H1 (cell line): ENCODE measurements at regions not wholly inside any gene's neighbourhood (a gene's known extent, or its start where the extent isn't known, plus 50 kb on each side); places are given as distances from the start of the nearest gene placed in this dataset.

Experiments used
- CTCF ChIA-PET: fragments of 300-600 bp; sonication (Branson Sonifier 250); formaldehyde crosslinking; loops from one replicate; lab custom pipeline; 2021; ENCODE audit not compliant: partially characterized antibody; lab: Charles Lee
- POLR2A ChIA-PET: fragments of 300-600 bp; sonication (Branson Sonifier 250); formaldehyde crosslinking; loops from one replicate; lab custom pipeline; 2021; ENCODE audit warnings: inconsistent platforms; ENCODE audit not compliant: partially characterized antibody; lab: Charles Lee
- DNase-seq, 2 experiments: peaks; one replicate each; pipeline versions ENCODE4 v3.0.0 to v3.0.0-alpha.2; 2010 to 2022; ENCODE audit warnings: low spot score in 2 of 2, low read depth in 1 of 2, mixed read lengths in 1 of 2
- FAIRE-seq: peaks from 2 replicates; lab custom pipeline; 2011; peaks lifted over from hg19 to GRCh38; lab: Jason Lieb, UNC
- H2AFZ ChIP-seq: 2 replicates; pipeline ENCODE4 v1.8.1; 2012; ENCODE audit warnings: low read length, inconsistent platforms
- H2AK5ac ChIP-seq: 2 replicates; pipeline ENCODE4 v1.6.1; 2013; ENCODE audit warnings: low read depth, low read length
- H2BK120ac ChIP-seq: replicated peaks from 2 replicates; pipeline ENCODE3; 2013; ENCODE audit warnings: low read depth, low read length, inconsistent platforms
- H2BK12ac ChIP-seq: 2 replicates; pipeline ENCODE4 v1.6.1; 2013; ENCODE audit warnings: low read depth, low read length
- H2BK15ac ChIP-seq: 2 replicates; pipeline ENCODE4 v1.6.1; 2013; ENCODE audit warnings: low read length
- H2BK20ac ChIP-seq: 2 replicates; pipeline ENCODE4 v1.6.1; 2013; ENCODE audit warnings: low read length
- H2BK5ac ChIP-seq: 2 replicates; pipeline ENCODE4 v1.6.1; 2013; ENCODE audit warnings: low read depth, low read length
- H3K14ac ChIP-seq: 2 replicates; pipeline ENCODE4 v1.6.1; 2013; ENCODE audit warnings: inconsistent platforms; ENCODE audit not compliant: insufficient read length
- H3K18ac ChIP-seq: 2 replicates; pipeline ENCODE4 v1.6.1; 2013; ENCODE audit warnings: low read length; ENCODE audit errors: extremely low read depth
- H3K23ac ChIP-seq: 2 replicates; pipeline ENCODE4 v1.6.1; 2013; ENCODE audit warnings: inconsistent platforms; ENCODE audit not compliant: insufficient read length
- H3K23me2 ChIP-seq: 2 replicates; pipeline ENCODE4 v1.6.1; 2013; ENCODE audit warnings: low read depth, low read length
- H3K27ac ChIP-seq: 2 replicates; pipeline ENCODE4 v1.6.1; 2011; ENCODE audit warnings: low read depth, low read length, inconsistent platforms
- H3K27me3 ChIP-seq, 4 experiments: replicated peaks in 1 of 4; 1 replicate in 1 of 4; 2 replicates in 3 of 4; pipeline versions ENCODE4 v1.6.1 to v1.8.1; 2011 to 2013; ENCODE audit warnings: low read length in 3 of 4, mild to moderate bottlenecking in 3 of 4, inconsistent platforms in 2 of 4, mixed read lengths in 2 of 4, moderate library complexity in 1 of 4; ENCODE audit not compliant: control insufficient read depth in 3 of 4, insufficient read depth in 3 of 4; ENCODE audit errors: extremely low read depth in 1 of 4
- H3K36me3 ChIP-seq, 4 experiments: 2 replicates each; pipeline versions ENCODE4 v1.6.1 to v1.8.1; 2011 to 2013; ENCODE audit warnings: mild to moderate bottlenecking in 4 of 4, low read length in 3 of 4, moderate library complexity in 2 of 4, control low read depth in 1 of 4, inconsistent platforms in 1 of 4; ENCODE audit not compliant: insufficient read depth in 4 of 4, control insufficient read depth in 2 of 4
- H3K4ac ChIP-seq: replicated peaks from 2 replicates; pipeline ENCODE3; 2013; ENCODE audit warnings: low read length, low read depth, mixed read lengths, inconsistent platforms; ENCODE audit not compliant: insufficient read length
- H3K4me1 ChIP-seq, 4 experiments: replicated peaks in 1 of 4; 1 replicate in 1 of 4; 2 replicates in 3 of 4; pipeline versions ENCODE4 v1.6.1 to v1.8.1; 2011 to 2013; ENCODE audit warnings: low read length in 3 of 4, inconsistent platforms in 2 of 4, mixed read lengths in 1 of 4; ENCODE audit not compliant: insufficient read depth in 4 of 4, control insufficient read depth in 3 of 4
- H3K4me2 ChIP-seq, 2 experiments: 2 replicates each; pipeline versions ENCODE4 v1.6.1 to v1.8.1; 2011 to 2013; ENCODE audit warnings: low read depth in 2 of 2, low read length in 2 of 2, control low read depth in 1 of 2, inconsistent platforms in 1 of 2, mild to moderate bottlenecking in 1 of 2; ENCODE audit not compliant: insufficient read depth in 1 of 2
- H3K4me3 ChIP-seq, 4 experiments: fragments of 200-600, 300-600 bp in 1 of 4; sonication (generic), shearing (Covaris generic), sonication (Bioruptor Twin) in 1 of 4; 2 replicates each; pipeline versions ENCODE4 v1.5.1 to v1.8.1; 2011 to 2016; ENCODE audit warnings: low read length in 4 of 4, low read depth in 3 of 4, control low read depth in 2 of 4, inconsistent platforms in 2 of 4, mild to moderate bottlenecking in 2 of 4, mixed read lengths in 1 of 4, moderate library complexity in 1 of 4; ENCODE audit not compliant: insufficient read depth in 2 of 4; ENCODE audit errors: extremely low read depth in 1 of 4
- H3K56ac ChIP-seq: replicated peaks from 2 replicates; pipeline ENCODE3; 2013; ENCODE audit warnings: low read depth, mild to moderate bottlenecking, mixed read lengths, low read length, inconsistent platforms; ENCODE audit not compliant: insufficient read length
- H3K79me1 ChIP-seq: 2 replicates; pipeline ENCODE4 v1.6.1; 2013; ENCODE audit warnings: low read depth, low read length, control low read depth
- H3K79me2 ChIP-seq, 2 experiments: 2 replicates each; pipeline versions ENCODE4 v1.6.1 to v1.8.1; 2012 to 2013; ENCODE audit warnings: low read length in 2 of 2, mild to moderate bottlenecking in 2 of 2, inconsistent platforms in 1 of 2; ENCODE audit not compliant: insufficient read depth in 2 of 2, control insufficient read depth in 1 of 2
- H3K9ac ChIP-seq, 4 experiments: replicated peaks in 1 of 4; 1 replicate in 1 of 4; 2 replicates in 3 of 4; pipeline versions ENCODE4 v1.6.1 to v1.8.1; 2011 to 2013; ENCODE audit warnings: low read depth in 3 of 4, low read length in 3 of 4, control low read depth in 2 of 4, mild to moderate bottlenecking in 2 of 4, moderate library complexity in 2 of 4, inconsistent platforms in 1 of 4; ENCODE audit errors: extremely low read depth in 1 of 4
- H3K9me3 ChIP-seq, 2 experiments: 2 replicates each; pipeline versions ENCODE4 v1.6.1 to v1.8.1; 2012 to 2013; ENCODE audit warnings: mild to moderate bottlenecking in 2 of 2, moderate library complexity in 2 of 2, control low read depth in 1 of 2, inconsistent platforms in 1 of 2, low read depth in 1 of 2, low read length in 1 of 2, mixed read lengths in 1 of 2; ENCODE audit not compliant: insufficient read depth in 2 of 2
- H4K20me1 ChIP-seq, 2 experiments: replicated peaks in 1 of 2; 2 replicates each; pipeline versions ENCODE3 to v1.8.1; 2011 to 2013; ENCODE audit warnings: inconsistent platforms in 2 of 2, low read length in 2 of 2, mild to moderate bottlenecking in 1 of 2; ENCODE audit not compliant: insufficient read depth in 2 of 2, control insufficient read depth in 1 of 2
- H4K5ac ChIP-seq: 2 replicates; pipeline ENCODE4 v1.6.1; 2013; ENCODE audit warnings: low read length, low read depth, mixed read lengths, inconsistent platforms; ENCODE audit not compliant: insufficient read length
- H4K8ac ChIP-seq: 2 replicates; pipeline ENCODE4 v1.8.0; 2013; ENCODE audit warnings: mild to moderate bottlenecking, moderate library complexity, low read length, inconsistent platforms; ENCODE audit not compliant: insufficient read depth; ENCODE audit errors: extremely low read depth
- H4K91ac ChIP-seq: replicated peaks from 2 replicates; pipeline ENCODE3; 2013; ENCODE audit warnings: low read length, mixed read lengths, inconsistent platforms; ENCODE audit not compliant: insufficient read length
- RXRA ChIP-seq: IDR thresholded peaks from 2 replicates; pipeline ENCODE4 v1.6.1; 2011; ENCODE audit warnings: low read depth, mild to moderate bottlenecking, low read length, moderate library complexity; ENCODE audit not compliant: insufficient read depth
- ZNF274 ChIP-seq: IDR thresholded peaks from 2 replicates; pipeline ENCODE4 v1.7.0; 2012; ENCODE audit warnings: low read length, borderline replicate concordance; ENCODE audit errors: extremely low read depth
- WGBS, 2 experiments: shearing (Covaris generic) in 1 of 2; methylation state at CpG; one replicate each; pipeline versions ENCODE4 v1.1.6 to v1.1.7; 2013 to 2015; ENCODE audit warnings: low lambda C conversion rate in 2 of 2, mixed read lengths in 2 of 2, inconsistent platforms in 1 of 2, low coverage in 1 of 2, missing lambda C conversion rate in 1 of 2; ENCODE audit not compliant: insufficient replicate concordance in 2 of 2, insufficient coverage in 1 of 2, insufficient read length in 1 of 2; ENCODE audit errors: extremely low coverage in 1 of 2, missing lambda C conversion rate in 1 of 2; 5-methylcytosine and 5-hydroxymethylcytosine counted together

GRCh38 chr10:42519761-42520460 is 118.5 kb downstream of the ZNF33B start:
- DNase-seq (no peak), FAIRE-seq (no peak)
- no peak overlapping the region for H2AFZ ChIP-seq
- H2BK15ac ChIP-seq = no peak overlapping the region
- TF ChIP-seq RXRA (no peak), ZNF274 (peak; percentile 70; the same call in 1 of the 2 replicates)
- no peak overlapping the region for H2BK20ac ChIP-seq
- H3K27me3 ChIP-seq = no peaks in the 10 kb centered on the region; a peak in 1 of 7 replicates
- no peak overlapping the region for H3K18ac ChIP-seq
- H3K79me1 ChIP-seq = no peaks in the 10 kb centered on the region
- no peaks in the 10 kb centered on the region for H3K79me2 ChIP-seq
- H4K20me1 ChIP-seq = no peaks in the 10 kb centered on the region
- no peak overlapping the region for H4K5ac ChIP-seq
- no peak overlapping the region for H2BK5ac ChIP-seq
- no peak overlapping the region for H2AK5ac ChIP-seq
- no peak overlapping the region for H2BK12ac ChIP-seq
- ChIA-PET POLR2A (no interaction called here), CTCF (no interaction called here)
- H3K23me2 ChIP-seq = no peaks in the 10 kb centered on the region; the same call in 1 of the 2 replicates
- no peak overlapping the region; a peak in 1 of 8 replicates for H3K4me3 ChIP-seq
- no peak overlapping the region for H3K27ac ChIP-seq
- H4K91ac ChIP-seq = no peak overlapping the region
- no peak overlapping the region for H3K4me2 ChIP-seq
- H4K8ac ChIP-seq = no peak overlapping the region
- H3K23ac ChIP-seq = no peak overlapping the region
- H3K36me3 ChIP-seq = peaks cover 0 to 50% (median 13%) of the 10 kb centered on the region in 4 experiments; a peak in 6 of 8 replicates
- H3K4me1 ChIP-seq = no peaks in the 10 kb centered on the region
- H2BK120ac ChIP-seq = no peak overlapping the region
- H3K9ac ChIP-seq = no peak overlapping the region
- WGBS, 2 experiments = 87% methylated on average over 5 of the region's 5 CpGs; no CpG with 5 or more reads in 1 of the 2 experiments
- H3K4ac ChIP-seq = no peak overlapping the region
- peaks cover 80 to 89% of the 10 kb centered on the region in 2 experiments for H3K9me3 ChIP-seq
- no peak overlapping the region for H3K56ac ChIP-seq
- H3K14ac ChIP-seq = no peak overlapping the region
